ENCODE measurements at regions not wholly inside any gene's neighbourhood (a gene's known extent, or its start where the extent isn't known, plus 50 kb on each side); places are given as distances from the start of the nearest gene placed in this dataset.
A peak's percentile ranks its signal among the peaks of the same experiment; 100 is the strongest.
"Not testable (repeated sequence)": the region's sequence is repeated elsewhere in the genome, so short reads cannot be mapped to it uniquely, and the experiment has no call there.

GRCh38 chr7:55261386-55261770 is 103.8 kb upstream of the LANCL2 start:
- no peak for DNase-seq

- not testable (repeated sequence) for DNase-seq
Measured at GRCh38 chr7:55265328-55265727, 99.8 kb upstream of the LANCL2 start.

- no peak for DNase-seq
Measured at GRCh38 chr7:55265836-55266642, 99.1 kb upstream of the LANCL2 start.

- DNase-seq, result no peak
Measured at GRCh38 chr7:55271069-55271626, 94.0 kb upstream of the LANCL2 start.

GRCh38 chr7:55271661-55272060 is 93.5 kb upstream of the LANCL2 start:
- no peak for DNase-seq

- DNase-seq, result peak; percentile 54
Measured at GRCh38 chr7:55272328-55272727, 92.8 kb upstream of the LANCL2 start.

- no peak for DNase-seq
Measured at GRCh38 chr7:55273186-55273980, 91.8 kb upstream of the LANCL2 start.

GRCh38 chr7:55274156-55274555 is 91.0 kb upstream of the LANCL2 start:
- peak; percentile 83 for DNase-seq

GRCh38 chr7:55275291-55276200 is 89.6 kb upstream of the LANCL2 start:
- DNase-seq, result no peak

- no peak for DNase-seq
Measured at GRCh38 chr7:55276572-55277295, 88.4 kb upstream of the LANCL2 start.

- DNase-seq, result no peak
Measured at GRCh38 chr7:55277916-55278315, 87.2 kb upstream of the LANCL2 start.

- no peak for DNase-seq
Measured at GRCh38 chr7:55278321-55278720, 86.8 kb upstream of the LANCL2 start.

- no peak for DNase-seq
Measured at GRCh38 chr7:55279080-55279845, 85.9 kb upstream of the LANCL2 start.

GRCh38 chr7:55280031-55280454 is 85.1 kb upstream of the LANCL2 start:
- peak; percentile 76 for DNase-seq

- DNase-seq, result no peak
Measured at GRCh38 chr7:55285665-55286064, 79.5 kb upstream of the LANCL2 start.

GRCh38 chr7:55286666-55287065 is 78.5 kb upstream of the LANCL2 start:
- no peak for DNase-seq

GRCh38 chr7:55288070-55288824 is 76.9 kb upstream of the LANCL2 start:
- DNase-seq, result no peak

GRCh38 chr7:55296070-55296469 is 69.1 kb upstream of the LANCL2 start:
- DNase-seq, result no peak

GRCh38 chr7:55299273-55299967 is 65.7 kb upstream of the LANCL2 start:
- DNase-seq, result no peak

GRCh38 chr7:55303220-55303619 is 61.9 kb upstream of the LANCL2 start:
- DNase-seq, result no peak

Data from RPMI8226 (cell line).